ENCODE measurements at regions not wholly inside any gene's neighbourhood (a gene's known extent, or its start where the extent isn't known, plus 50 kb on each side); places are given as distances from the start of the nearest gene placed in this dataset.

- Histone ChIP-seq H3K4me1 (ENCODE audit: low read depth) (no peaks in the 10 kb centered on the region), H3K4me3 (no peak overlapping the region), H3K27me3 (no peaks in the 10 kb centered on the region), H3K36me3 (no peaks in the 10 kb centered on the region), H3K9me3 (ENCODE audit: low read depth) (no peaks in the 10 kb centered on the region), H3K27ac (no peak overlapping the region)
- DNase-seq (ENCODE audit: low read depth in 1 of 2, low spot score in 1 of 2), result no peak
- no peak for TF ChIP-seq CTCF (IDR thresholded peaks at IDR 0.05; ENCODE audit: low read depth, low read length)
These were observed 80.0 kb upstream of the SLC34A2 start for GRCh38 chr4:25575611-25576010.

- no peaks in the 10 kb centered on the region for H3K9me3 ChIP-seq (ENCODE audit: low read depth)
- no peak overlapping the region for H3K4me3 ChIP-seq
- TF ChIP-seq CTCF (IDR thresholded peaks at IDR 0.05; ENCODE audit: low read depth, low read length), result no peak
- no peaks in the 10 kb centered on the region for H3K36me3 ChIP-seq
- no peaks in the 10 kb centered on the region for H3K27me3 ChIP-seq
- no peaks in the 10 kb centered on the region for H3K4me1 ChIP-seq (ENCODE audit: low read depth)
- DNase-seq (ENCODE audit: low read depth in 1 of 2, low spot score in 1 of 2), result no peak
- no peak overlapping the region for H3K27ac ChIP-seq
These were observed 77.2 kb upstream of the SLC34A2 start for GRCh38 chr4:25578432-25578831.

GRCh38 chr4:25580633-25581467 is 74.8 kb upstream of the SLC34A2 start:
- H3K4me1 ChIP-seq (ENCODE audit: low read depth), result no peaks in the 10 kb centered on the region
- DNase-seq (ENCODE audit: low read depth in 1 of 2, low spot score in 1 of 2), result no peak
- no peaks in the 10 kb centered on the region for H3K9me3 ChIP-seq (ENCODE audit: low read depth)
- H3K27me3 ChIP-seq, result no peaks in the 10 kb centered on the region
- TF ChIP-seq CTCF (IDR thresholded peaks at IDR 0.05; ENCODE audit: low read depth, low read length), result no peak
- no peak overlapping the region for H3K27ac ChIP-seq
- H3K4me3 ChIP-seq, result no peak overlapping the region
- H3K36me3 ChIP-seq, result no peaks in the 10 kb centered on the region

GRCh38 chr4:25585901-25586523 is 69.6 kb upstream of the SLC34A2 start:
- no peak for DNase-seq (ENCODE audit: low read depth in 1 of 2, low spot score in 1 of 2)
- Histone ChIP-seq H3K27me3 (no peaks in the 10 kb centered on the region), H3K4me3 (no peak overlapping the region), H3K4me1 (ENCODE audit: low read depth) (no peaks in the 10 kb centered on the region), H3K36me3 (no peaks in the 10 kb centered on the region), H3K9me3 (ENCODE audit: low read depth) (no peaks in the 10 kb centered on the region), H3K27ac (no peak overlapping the region)
- no peak for TF ChIP-seq CTCF (IDR thresholded peaks at IDR 0.05; ENCODE audit: low read depth, low read length)

- Histone ChIP-seq H3K36me3 (no peaks in the 10 kb centered on the region), H3K4me3 (no peak overlapping the region), H3K4me1 (ENCODE audit: low read depth) (no peaks in the 10 kb centered on the region), H3K9me3 (ENCODE audit: low read depth) (no peaks in the 10 kb centered on the region), H3K27me3 (no peaks in the 10 kb centered on the region), H3K27ac (no peak overlapping the region)
- DNase-seq (ENCODE audit: low read depth in 1 of 2, low spot score in 1 of 2), result no peak
- no peak for TF ChIP-seq CTCF (IDR thresholded peaks at IDR 0.05; ENCODE audit: low read depth, low read length)
These were observed 67.4 kb upstream of the SLC34A2 start for GRCh38 chr4:25588206-25588605.

Data from cardiac muscle cell (in vitro differentiated cells and primary cell).